ENCODE measurements at regions not wholly inside any gene's neighbourhood (a gene's known extent, or its start where the extent isn't known, plus 50 kb on each side); places are given as distances from the start of the nearest gene placed in this dataset.

- ChIA-PET CTCF (no interaction called here), POLR2A (no interaction called here)
- no peak overlapping the region for H3K4me3 ChIP-seq (ENCODE audit: low read depth, low read length)
- DNase-seq (ENCODE audit: low read depth, low spot score), result no peak
- no peak for TF ChIP-seq CTCF (IDR thresholded peaks at IDR 0.05; ENCODE audit: insufficient read depth, low read length, missing control alignments)
These were observed 140.1 kb downstream of the URI1 start for GRCh38 chr19:30082168-30082567.

GRCh38 chr19:30082611-30083010, 140.6 kb downstream of the URI1 start:
- H3K4me3 ChIP-seq (ENCODE audit: low read depth, low read length), result no peak overlapping the region
- CTCF ChIA-PET, result no interaction called here
- POLR2A ChIA-PET, result no interaction called here
- no peak for TF ChIP-seq CTCF (IDR thresholded peaks at IDR 0.05; ENCODE audit: insufficient read depth, low read length, missing control alignments)
- no peak for DNase-seq (ENCODE audit: low read depth, low spot score)

- DNase-seq (ENCODE audit: low read depth, low spot score), result no peak
- POLR2A ChIA-PET, result no interaction called here
- TF ChIP-seq CTCF (IDR thresholded peaks at IDR 0.05; ENCODE audit: insufficient read depth, low read length, missing control alignments), result no peak
- no peak overlapping the region for H3K4me3 ChIP-seq (ENCODE audit: low read depth, low read length)
- CTCF ChIA-PET, result no interaction called here
These were observed 141.2 kb downstream of the URI1 start for GRCh38 chr19:30083125-30083681.

- CTCF ChIA-PET, result no interaction called here
- no peak overlapping the region for H3K4me3 ChIP-seq (ENCODE audit: low read depth, low read length)
- TF ChIP-seq CTCF (IDR thresholded peaks at IDR 0.05; ENCODE audit: insufficient read depth, low read length, missing control alignments), result no peak
- DNase-seq (ENCODE audit: low read depth, low spot score), result no peak
- POLR2A ChIA-PET, result no interaction called here
These were observed 141.7 kb downstream of the URI1 start for GRCh38 chr19:30083701-30084156.

GRCh38 chr19:30084390-30084819, 142.4 kb downstream of the URI1 start:
- no peak overlapping the region for H3K4me3 ChIP-seq (ENCODE audit: low read depth, low read length)
- no peak for TF ChIP-seq CTCF (IDR thresholded peaks at IDR 0.05; ENCODE audit: insufficient read depth, low read length, missing control alignments)
- no peak for DNase-seq (ENCODE audit: low read depth, low spot score)
- POLR2A ChIA-PET, result no interaction called here
- CTCF ChIA-PET, result no interaction called here

GRCh38 chr19:30085394-30085793, 143.4 kb downstream of the URI1 start:
- DNase-seq (ENCODE audit: low read depth, low spot score), result no peak
- no peak overlapping the region for H3K4me3 ChIP-seq (ENCODE audit: low read depth, low read length)
- ChIA-PET CTCF (no interaction called here), POLR2A (no interaction called here)
- no peak for TF ChIP-seq CTCF (IDR thresholded peaks at IDR 0.05; ENCODE audit: insufficient read depth, low read length, missing control alignments)
